NCI-H82 (cell line): ENCODE measurements at regions not wholly inside any gene's neighbourhood (a gene's known extent, or its start where the extent isn't known, plus 50 kb on each side); places are given as distances from the start of the nearest gene placed in this dataset.

Source experiments
- DNase-seq: peaks from one replicate; lab custom pipeline; 2025; lab: John Stamatoyannopoulos, UW

GRCh38 chr14:58846682-58847465 is 209.1 kb downstream of the DACT1 start:
- DNase-seq, result peak; percentile 7

DNA sequence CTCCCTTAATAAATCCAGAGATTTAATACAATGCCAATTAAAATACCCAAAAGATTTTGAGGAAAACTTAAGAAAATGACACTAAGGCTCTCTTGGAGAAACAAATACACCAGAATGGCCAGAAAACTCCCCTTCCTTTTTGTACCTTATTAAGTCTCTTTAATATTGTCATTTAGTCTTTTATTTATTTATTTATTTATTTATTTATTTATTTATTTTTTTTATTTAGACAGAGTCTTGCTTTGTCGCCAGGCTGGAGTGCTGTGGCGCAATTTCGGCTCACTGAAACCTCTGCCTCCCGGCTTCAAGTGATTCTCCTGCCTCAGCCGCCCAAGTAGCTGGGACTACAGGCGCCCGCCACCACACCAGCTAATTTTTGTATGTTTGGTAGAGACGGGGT is 210.6 kb downstream of the DACT1 start:
- no peak for DNase-seq

DNA sequence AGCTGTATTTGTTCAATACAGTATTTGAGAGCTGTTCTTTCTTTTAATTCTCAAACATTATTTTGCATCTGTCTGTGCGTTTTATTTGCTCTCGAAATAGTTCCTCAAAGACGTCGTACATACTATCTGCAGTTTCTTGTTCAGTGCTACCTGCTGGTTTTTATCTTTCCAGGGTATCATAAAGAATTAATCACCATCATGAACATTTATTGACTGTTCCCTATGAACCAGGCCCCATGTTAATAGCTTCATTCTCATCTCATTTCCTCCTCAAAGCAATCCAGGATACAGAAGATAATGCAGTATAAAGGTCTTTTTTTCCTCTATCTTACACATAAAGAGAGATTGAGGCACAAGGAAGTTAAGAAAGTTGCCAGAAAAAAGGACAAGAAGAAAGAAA is 211.8 kb downstream of the DACT1 start:
- DNase-seq, result no peak

GRCh38 chr14:58850011-58850410 is 212.2 kb downstream of the DACT1 start:
- DNase-seq, result no peak

GRCh38 chr14:58861586-58861985 is 223.8 kb downstream of the DACT1 start:
- DNase-seq, result no peak

GRCh38 chr14:58862416-58863160 is 224.8 kb downstream of the DACT1 start:
- DNase-seq, result no peak

DNA sequence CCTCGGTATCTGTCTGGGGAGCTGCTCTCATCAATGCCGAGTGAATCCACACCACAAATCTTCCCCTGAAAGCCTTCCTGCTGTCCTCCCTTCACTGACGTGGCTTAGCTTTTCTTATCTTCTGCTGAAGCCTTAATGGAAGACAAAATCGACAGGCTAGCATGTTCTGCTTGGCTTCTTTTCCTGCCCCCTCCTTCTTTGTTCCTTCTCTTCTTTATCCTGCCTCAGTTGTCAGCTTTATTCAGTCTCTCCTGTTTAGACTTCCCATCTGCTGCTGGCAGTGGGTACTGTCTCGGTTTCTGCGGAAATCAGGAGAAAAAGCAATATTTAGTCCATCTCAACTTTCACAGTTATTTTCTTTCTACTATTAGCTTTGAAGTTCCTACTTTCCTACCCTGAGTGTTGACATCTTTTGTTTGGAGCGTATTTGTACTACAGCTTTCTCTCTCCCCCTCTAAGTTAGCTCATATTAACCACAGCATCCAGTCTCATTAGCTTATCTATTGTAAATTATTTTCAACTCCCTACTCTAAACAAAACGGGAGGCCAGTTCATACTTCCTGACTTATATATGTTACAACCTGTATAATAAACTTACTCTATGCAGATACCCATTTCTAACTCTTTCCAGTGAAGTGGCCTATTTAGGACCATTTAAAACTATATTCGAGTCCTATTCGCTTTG is 226.0 kb downstream of the DACT1 start:
- DNase-seq, result peak; percentile 66

- peak; percentile 90 for DNase-seq
Measured at GRCh38 chr14:58864751-58865513, 227.2 kb downstream of the DACT1 start.

DNA sequence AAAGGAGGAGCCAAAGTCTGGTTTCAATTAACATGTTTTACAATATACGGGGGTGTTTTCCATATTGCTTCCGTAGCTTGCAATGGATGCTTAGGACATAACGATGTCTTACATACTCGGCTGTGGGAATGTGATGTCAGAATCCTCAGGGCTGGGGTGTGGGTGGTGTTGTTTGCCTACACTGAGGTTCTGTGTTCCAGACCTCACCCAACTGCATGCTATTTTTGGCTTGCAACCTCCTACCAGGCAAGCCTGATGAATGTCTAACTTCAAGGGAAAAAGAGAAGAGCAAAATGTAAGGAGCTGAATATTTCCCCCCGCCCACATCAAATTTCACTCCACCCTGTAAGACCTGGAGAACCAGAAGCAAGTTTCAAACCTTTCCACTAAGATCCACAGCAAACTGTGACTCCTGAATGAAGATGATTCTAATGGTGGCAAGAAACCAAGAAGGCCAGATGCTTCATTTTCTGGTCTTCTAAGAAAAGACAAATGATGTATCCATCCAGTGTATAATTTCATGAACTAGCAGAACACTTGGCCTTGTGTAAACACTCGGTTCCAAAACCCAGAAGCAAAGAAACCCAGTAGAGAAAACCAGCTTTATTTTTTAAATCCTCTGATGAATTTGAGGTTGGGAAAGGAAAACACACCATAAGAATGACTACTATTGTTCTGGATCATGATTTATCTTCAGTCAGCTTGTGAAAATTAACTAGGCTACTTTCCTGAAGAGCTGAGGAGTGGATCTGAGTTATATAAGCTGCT is 227.9 kb downstream of the DACT1 start:
- DNase-seq, result no peak

- no peak for DNase-seq
Measured at GRCh38 chr14:58866391-58866790, 228.6 kb downstream of the DACT1 start.

- peak; percentile 35 for DNase-seq
Measured at GRCh38 chr14:58870961-58871360, 233.2 kb downstream of the DACT1 start.

DNA sequence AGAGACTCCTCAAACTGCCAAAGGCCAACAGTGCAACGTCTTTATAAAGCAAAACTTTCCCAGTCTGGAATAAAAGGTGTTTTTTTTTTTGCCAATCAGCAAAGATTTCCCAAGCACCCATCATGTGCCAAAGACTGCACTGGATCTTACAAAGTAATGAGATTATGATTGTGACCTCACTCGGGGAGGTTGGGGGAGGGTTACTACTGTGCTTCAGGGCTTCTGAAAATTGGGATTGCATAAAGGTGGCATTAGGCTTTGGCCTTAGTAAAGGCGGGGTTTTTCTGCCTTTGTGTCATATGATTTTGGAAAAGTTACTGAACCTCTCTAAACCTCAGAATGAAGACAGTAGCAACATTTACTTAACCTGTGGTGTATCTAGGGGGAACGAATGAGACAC is 233.8 kb downstream of the DACT1 start:
- DNase-seq, result peak; percentile 86

DNA sequence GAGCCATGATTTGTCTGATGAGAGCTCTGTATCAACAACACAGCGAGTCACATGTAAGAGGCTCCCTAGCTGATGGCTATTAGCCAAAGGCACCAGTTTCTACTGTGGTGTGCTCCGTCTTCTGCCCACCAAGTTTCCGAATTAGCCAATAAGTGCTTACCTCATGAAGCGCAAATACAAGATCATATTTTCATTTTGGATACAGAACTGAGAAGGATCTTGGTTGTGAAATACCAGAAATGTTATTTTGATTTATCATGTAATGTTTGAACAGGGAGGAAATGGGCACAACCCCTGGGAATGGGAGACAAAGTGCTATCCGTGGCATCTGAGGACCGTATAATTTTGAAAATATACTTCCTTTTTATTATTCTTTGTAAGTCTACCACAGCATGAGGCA is 234.3 kb downstream of the DACT1 start:
- no peak for DNase-seq

DNA sequence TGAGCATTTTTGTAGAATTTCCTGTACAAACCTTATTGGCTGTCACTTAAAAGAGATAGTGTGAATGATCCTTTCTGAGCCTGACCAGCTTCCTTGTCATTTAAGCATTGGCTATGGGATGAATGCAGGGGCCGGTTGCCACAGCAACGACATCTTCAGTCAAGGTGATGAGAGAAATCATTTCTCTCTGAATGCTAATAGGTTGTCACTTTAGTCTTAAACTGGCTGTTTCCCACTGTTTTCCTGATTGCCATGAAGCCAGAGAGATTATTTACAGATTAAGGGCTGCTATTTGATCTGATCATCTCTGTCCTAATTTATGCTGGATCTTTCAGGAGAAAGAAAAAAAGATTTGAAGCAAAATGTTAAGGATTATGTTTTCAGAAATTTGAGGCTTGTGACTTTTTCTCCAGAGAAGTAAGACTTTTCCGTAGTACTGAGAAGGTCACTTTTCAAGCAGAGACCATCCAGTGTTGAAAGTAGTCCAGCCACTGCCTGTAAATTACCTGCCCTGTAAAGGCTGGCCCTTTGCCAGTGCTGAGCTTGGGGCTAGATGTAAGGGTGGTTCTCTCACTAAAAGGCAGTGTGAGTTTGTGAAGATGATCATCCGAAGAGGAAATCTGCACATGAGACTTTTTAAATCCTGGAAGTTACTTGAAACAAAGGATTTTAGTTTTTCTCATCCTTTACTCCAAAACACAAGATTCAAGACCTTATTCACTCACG is 235.6 kb downstream of the DACT1 start:
- DNase-seq, result peak; percentile 57

GRCh38 chr14:58875613-58876012 is 237.9 kb downstream of the DACT1 start:
- no peak for DNase-seq

DNA sequence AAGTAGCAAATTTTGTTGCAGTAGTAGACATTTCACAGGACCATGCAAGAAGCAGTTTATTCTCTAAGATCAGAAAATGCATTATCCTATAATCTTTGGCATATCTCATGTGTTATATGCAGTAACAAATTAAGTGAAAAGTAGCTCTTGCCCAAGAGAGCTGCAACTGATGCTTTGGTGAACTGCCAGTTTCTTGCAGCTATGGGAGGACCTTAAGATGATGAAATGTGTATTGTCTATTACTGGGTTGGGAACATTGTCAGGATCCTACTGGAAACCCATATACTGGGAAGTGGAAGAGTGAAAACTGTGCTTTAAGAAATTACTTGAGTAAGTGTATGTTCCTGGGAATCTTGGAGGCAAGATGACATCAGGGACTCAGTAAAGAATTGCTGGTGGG is 238.8 kb downstream of the DACT1 start:
- no peak for DNase-seq

- no peak for DNase-seq
Measured at GRCh38 chr14:58878439-58879139, 240.8 kb downstream of the DACT1 start.

- no peak for DNase-seq
Measured at GRCh38 chr14:58881433-58881832, 243.7 kb downstream of the DACT1 start.

DNA sequence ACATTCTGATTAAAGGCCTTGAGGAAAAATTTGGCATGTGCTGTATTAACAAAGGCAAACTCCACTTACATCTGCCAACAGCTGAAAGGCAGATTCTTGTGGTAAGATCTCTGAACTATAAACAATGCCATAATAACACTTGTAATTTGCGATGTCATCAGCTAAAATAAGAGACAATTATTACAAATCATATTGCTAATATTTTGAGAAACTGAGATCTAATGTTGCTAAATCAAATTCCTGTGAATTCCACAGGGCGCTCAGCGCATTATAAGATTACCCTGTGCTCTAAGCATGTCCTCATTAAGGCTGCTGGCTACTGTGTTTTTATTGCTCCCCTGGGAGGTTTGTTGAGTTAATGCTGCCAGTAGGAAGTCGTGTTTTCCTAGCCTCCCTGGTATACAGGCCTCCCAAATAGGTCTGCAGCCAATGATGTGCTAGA is 244.8 kb downstream of the DACT1 start:
- peak; percentile 98 for DNase-seq

DNA sequence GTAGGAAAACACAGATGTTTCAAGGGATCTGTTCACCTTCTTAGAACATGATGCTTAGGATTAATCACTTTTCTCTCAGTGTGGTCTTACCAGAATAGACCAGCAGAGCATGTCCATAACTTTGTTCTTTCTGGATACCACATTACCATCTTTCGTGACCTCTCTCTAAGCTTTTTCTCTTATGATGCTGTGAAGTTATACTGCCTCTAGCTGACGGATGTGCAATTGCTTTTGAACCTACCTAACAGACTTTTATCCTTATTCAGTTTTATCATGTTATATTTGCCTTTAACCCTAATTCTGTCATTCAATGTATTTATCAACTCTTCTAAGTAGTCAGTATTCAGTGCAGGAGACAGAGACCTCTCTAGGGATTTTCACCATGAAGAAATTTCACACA is 246.7 kb downstream of the DACT1 start:
- DNase-seq, result peak; percentile 38
